NCI-H748 treated with DMSO at 0.1 percent for 48 hours (cell line): ENCODE measurements at regions not wholly inside any gene's neighbourhood (a gene's known extent, or its start where the extent isn't known, plus 50 kb on each side); places are given as distances from the start of the nearest gene placed in this dataset.
"Not testable (repeated sequence)": the region's sequence is repeated elsewhere in the genome, so short reads cannot be mapped to it uniquely, and the experiment has no call there.

Experiments
- DNase-seq: peaks from one replicate; lab custom pipeline; 2025; lab: John Stamatoyannopoulos, UW

- no peak for DNase-seq
Observed at GRCh38 chr6:141877275-141877983, 255.3 kb upstream of the GJE1 start.

GRCh38 chr6:141874930-141875602 lies 257.7 kb upstream of the GJE1 start:
- no peak for DNase-seq

- DNase-seq: not testable (repeated sequence)
Observed at GRCh38 chr6:141869509-141869908, 263.2 kb upstream of the GJE1 start.

- DNase-seq: no peak
Observed at GRCh38 chr6:141867767-141868166, 265.0 kb upstream of the GJE1 start.

GRCh38 chr6:141866731-141867497 lies 265.8 kb upstream of the GJE1 start:
- DNase-seq: no peak

DNA sequence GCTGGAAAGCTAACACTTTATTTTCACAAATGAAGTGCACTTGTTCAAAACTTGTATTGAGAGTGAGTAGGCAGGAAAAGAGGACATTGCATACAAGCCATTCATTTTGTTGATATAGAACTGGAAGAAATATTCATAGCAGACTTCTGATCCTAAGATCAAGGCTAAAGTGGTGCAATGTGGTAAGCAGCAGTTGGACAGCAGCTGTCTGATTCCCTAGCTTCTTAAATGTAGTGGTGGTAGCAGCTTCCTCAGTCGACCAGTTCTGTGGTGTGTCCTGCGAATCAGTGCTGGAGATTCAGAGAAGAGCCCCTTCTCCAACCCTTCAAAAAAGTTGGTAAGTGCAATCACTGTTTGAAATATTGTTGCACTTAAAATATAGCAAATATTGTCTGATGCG lies 281.7 kb upstream of the GJE1 start:
- DNase-seq: no peak

GRCh38 chr6:141848029-141848890 lies 284.5 kb upstream of the GJE1 start:
- DNase-seq: no peak

GRCh38 chr6:141846639-141847038 lies 286.1 kb upstream of the GJE1 start:
- no peak for DNase-seq

- no peak for DNase-seq
Observed at GRCh38 chr6:141843178-141843834, 289.4 kb upstream of the GJE1 start.

GRCh38 chr6:141833001-141833655 lies 299.6 kb upstream of the GJE1 start:
- no peak for DNase-seq

GRCh38 chr6:141830530-141830929 lies 302.2 kb upstream of the GJE1 start:
- no peak for DNase-seq

DNA sequence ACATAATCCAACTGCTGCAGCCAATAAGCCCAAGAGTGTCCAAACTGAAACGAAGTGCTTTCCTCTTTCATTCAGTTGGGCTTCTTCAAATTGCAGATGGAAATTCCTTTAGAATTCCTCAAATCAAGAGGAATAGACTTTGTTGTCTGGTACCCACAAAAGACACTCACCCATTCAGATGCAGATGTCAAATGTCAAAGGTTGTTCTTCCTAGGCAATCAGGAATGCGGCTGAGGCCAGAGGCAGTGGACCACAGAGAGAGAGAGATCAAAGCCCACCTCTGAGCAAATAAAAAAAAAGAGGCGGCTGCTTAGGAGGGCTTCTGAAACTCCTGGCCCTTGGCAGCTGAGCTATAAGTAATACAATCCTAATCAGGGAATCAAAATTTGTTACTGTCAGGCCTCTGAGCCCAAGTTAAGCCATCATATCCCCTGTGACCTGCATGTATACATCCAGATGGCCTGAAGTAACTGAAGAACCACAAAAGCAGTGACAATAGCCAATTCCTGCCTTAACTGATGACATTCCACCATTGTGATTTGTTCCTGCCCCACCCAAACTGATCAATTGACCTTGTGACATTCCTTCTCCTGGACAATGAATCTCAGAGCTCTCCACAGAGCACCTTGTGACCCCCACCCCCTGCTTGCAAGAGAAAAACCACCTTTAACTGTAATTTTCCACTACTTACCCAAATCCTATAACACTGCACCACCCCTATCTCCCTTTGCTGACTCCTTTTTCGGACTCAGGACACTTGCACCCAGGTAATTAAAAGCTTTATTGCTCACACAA lies 303.0 kb upstream of the GJE1 start:
- DNase-seq: no peak

- no peak for DNase-seq
Observed at GRCh38 chr6:141824350-141824749, 308.4 kb upstream of the GJE1 start.

- not testable (repeated sequence) for DNase-seq
Observed at GRCh38 chr6:141815039-141815438, 317.7 kb upstream of the GJE1 start.

DNA sequence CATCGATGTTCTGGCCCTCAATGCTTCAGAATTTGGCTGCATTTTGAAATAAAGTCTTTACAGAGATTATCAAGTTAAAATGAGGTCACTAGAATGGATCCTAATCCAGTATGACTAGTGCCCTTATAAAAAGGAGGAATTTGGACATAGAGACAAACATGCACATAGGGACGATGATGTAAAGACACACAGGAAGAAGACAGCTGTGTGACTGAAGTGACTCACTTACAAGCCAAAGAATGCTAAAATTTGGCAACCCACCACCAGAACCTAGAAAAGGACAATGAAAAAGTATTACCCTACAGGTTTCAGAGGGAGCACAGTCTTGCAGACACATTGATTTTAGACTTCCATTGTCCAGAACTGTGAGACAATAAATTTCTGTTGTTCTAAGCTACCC lies 322.8 kb upstream of the GJE1 start:
- DNase-seq: no peak

DNA sequence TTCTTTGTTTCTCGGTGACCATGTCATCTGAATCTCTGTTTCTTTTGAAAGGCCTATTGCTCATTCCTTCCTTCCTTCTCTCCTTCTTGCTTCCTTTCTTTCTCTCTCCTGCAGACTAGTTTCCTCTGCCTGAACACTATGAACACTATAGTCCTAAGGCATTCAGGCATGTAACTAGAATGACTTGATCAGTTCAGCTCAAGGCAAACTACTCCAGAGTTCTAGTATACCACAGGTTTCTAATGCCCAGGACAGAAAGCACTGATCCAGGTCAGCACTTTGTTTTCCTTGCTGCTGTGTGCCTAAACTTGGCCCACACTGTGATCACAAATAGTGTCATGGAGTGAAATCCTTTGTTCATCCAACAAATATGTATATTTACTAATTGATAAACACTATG lies 324.1 kb upstream of the GJE1 start:
- DNase-seq: no peak

DNA sequence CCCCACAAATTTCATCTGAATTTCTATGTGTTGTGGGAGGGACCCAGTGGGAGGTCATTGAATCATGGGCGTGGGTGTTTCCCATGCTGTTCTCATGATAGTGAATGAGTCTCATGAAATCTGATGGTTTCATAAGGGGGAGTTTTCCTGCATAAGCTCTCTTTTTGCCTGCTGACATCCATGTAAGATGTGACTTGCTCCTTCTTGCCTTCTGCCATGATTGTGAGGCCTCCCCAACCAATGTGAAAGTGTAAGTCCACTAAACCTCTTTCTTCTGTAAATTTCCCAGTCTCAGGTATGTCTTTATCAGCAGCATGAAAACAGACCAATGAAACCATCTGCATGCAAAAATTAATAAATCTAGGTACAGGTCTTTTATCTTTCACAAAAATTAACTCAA lies 331.8 kb upstream of the GJE1 start:
- DNase-seq: not testable (repeated sequence)

DNA sequence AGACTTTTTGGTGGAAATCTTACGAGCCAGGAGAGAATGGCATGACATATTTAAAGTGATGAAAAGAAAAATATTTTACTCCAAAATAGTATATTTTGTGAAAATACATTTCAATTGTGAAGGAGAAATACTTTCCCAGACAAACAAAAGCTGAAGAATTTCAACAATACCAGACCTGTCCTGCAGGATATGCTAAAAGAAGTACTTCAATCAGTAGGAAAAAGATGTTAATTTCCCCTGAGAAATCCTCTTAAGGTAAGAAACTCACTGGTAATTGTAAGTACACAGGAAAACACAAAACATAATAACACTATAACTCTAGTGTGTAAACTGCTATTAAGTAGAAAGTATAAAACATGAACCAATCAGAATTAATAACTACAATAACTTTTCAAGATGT lies 341.8 kb upstream of the GJE1 start:
- DNase-seq: no peak

- no peak for DNase-seq
Observed at GRCh38 chr6:141788096-141788495, 344.6 kb upstream of the GJE1 start.

DNA sequence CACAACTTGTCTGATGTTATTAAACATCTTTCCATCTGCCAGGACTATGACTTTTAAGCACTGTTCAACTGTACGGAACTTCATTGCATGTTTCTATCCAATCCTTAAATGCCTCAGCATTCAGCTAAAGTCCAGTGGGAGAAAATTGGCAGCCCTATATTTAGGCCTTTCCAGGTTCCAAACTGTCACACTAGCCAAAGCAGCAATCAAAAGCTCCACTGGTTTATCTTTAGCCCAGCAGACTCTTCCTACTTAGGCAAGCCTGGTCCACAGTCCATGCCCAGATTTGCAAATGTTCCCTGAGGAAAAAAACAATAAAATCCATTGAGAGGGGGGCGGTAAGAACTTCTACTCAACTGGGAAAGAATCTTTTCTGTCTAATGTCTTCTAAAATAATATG lies 349.1 kb upstream of the GJE1 start:
- no peak for DNase-seq
